DND-41 (cell line): ENCODE measurements at regions not wholly inside any gene's neighbourhood (a gene's known extent, or its start where the extent isn't known, plus 50 kb on each side); places are given as distances from the start of the nearest gene placed in this dataset.

Experiments used
- ATAC-seq: fragments of 200-7000 bp; cut with Tn5 transposase; 3 replicates; pipeline ENCODE4 v1.9.1; 2021; ENCODE audit warnings: low read depth; ENCODE audit not compliant: insufficient read depth
- DNase-seq: peaks from one replicate; pipeline ENCODE4 v3.0.0-alpha.2; 2020
- H2AFZ ChIP-seq: 2 replicates; pipeline ENCODE4 v1.6.0; 2012; ENCODE audit warnings: low read depth, low read length
- H3K27ac ChIP-seq: 2 replicates; pipeline ENCODE4 v1.5.1; 2012; ENCODE audit warnings: low read length, inconsistent platforms
- H3K27me3 ChIP-seq: fragments of 200-600 bp; sonication (generic); 2 replicates; pipeline ENCODE4 v1.6.0; 2012; ENCODE audit warnings: low read length, mild to moderate bottlenecking, inconsistent platforms; ENCODE audit not compliant: insufficient read depth, poor library complexity
- H3K36me3 ChIP-seq: 2 replicates; pipeline ENCODE4 v1.5.1; 2012; ENCODE audit warnings: low read length, inconsistent platforms; ENCODE audit not compliant: insufficient read depth
- H3K4me1 ChIP-seq: 2 replicates; pipeline ENCODE4 v1.5.1; 2012; ENCODE audit warnings: mild to moderate bottlenecking, low read length; ENCODE audit not compliant: insufficient read depth
- H3K4me2 ChIP-seq: 2 replicates; pipeline ENCODE4 v1.6.0; 2012; ENCODE audit warnings: mild to moderate bottlenecking, moderate library complexity, low read length, inconsistent platforms; ENCODE audit not compliant: insufficient read depth
- H3K4me3 ChIP-seq, 2 experiments: fragments of 200-600 bp in 1 of 2; shearing (Covaris generic) in 1 of 2; 2 replicates each; pipeline ENCODE4 v1.5.1; 2012 to 2016; ENCODE audit warnings: inconsistent platforms in 2 of 2, low read length in 2 of 2, mild to moderate bottlenecking in 2 of 2, low read depth in 1 of 2, moderate library complexity in 1 of 2
- H3K79me2 ChIP-seq: 2 replicates; pipeline ENCODE4 v1.6.0; 2012; ENCODE audit warnings: low read length, inconsistent platforms; ENCODE audit not compliant: insufficient read depth
- H3K9ac ChIP-seq: 2 replicates; pipeline ENCODE4 v1.6.0; 2012; ENCODE audit warnings: low read depth, mild to moderate bottlenecking, inconsistent platforms, low read length, moderate library complexity
- H3K9me3 ChIP-seq: 2 replicates; pipeline ENCODE4 v1.5.1; 2012; ENCODE audit warnings: low read length, moderate library complexity, mild to moderate bottlenecking, inconsistent platforms; ENCODE audit not compliant: insufficient read depth, severe bottlenecking
- H4K20me1 ChIP-seq: 2 replicates; pipeline ENCODE4 v1.6.0; 2012; ENCODE audit warnings: low read length; ENCODE audit not compliant: insufficient read depth
- CTCF ChIP-seq: IDR thresholded peaks from 2 replicates; pipeline ENCODE4 v1.5.1; 2012; ENCODE audit warnings: borderline replicate concordance, low read length, moderate library complexity, mild to moderate bottlenecking; ENCODE audit not compliant: poor library complexity, severe bottlenecking; ENCODE audit errors: extremely low read depth
- EZH2 ChIP-seq: IDR thresholded peaks from 3 replicates; pipeline ENCODE4 v1.6.1; 2012; ENCODE audit warnings: borderline replicate concordance, low read depth, mild to moderate bottlenecking, moderate library complexity, low read length, inconsistent platforms; ENCODE audit not compliant: severe bottlenecking

DNA sequence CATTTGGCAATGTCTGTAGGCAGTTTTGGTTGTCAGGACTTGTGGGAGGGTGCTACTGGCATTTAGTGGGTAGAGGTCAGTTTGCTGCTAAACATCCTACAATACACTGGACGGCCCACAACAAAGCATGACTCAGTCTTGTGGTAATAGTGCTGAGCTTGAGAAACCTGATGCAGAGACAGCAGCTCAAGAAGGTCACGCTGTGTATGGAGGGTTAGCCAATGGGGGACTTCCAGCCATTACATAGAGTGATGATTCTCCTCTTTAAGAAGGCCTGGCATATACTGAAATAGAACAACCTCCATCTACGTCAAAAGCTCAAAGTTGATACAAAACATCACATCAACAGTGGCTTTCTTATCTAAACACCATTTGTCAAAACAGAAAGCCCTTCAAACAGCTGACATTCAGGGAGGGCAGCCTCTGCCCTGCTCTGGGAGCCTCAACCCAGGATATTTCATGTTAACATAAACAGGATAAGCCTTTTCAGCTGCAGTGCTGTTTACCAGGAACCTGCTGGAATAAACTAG lies 143.0 kb downstream of the GPBP1 start:
- Histone ChIP-seq H4K20me1 (no peaks in the 10 kb centered on the region), H3K4me1 (peaks cover 3% of the 10 kb centered on the region; the same call in 1 of the 2 replicates), H3K4me2 (no peak overlapping the region), H3K4me3 (no peak overlapping the region), H3K9ac (no peak overlapping the region), H3K79me2 (no peaks in the 10 kb centered on the region), H3K27ac (no peak overlapping the region), H2AFZ (no peak overlapping the region), H3K27me3 (no peaks in the 10 kb centered on the region), H3K36me3 (no peaks in the 10 kb centered on the region), H3K9me3 (no peaks in the 10 kb centered on the region)
- ATAC-seq (no peak), DNase-seq (no peak)
- TF ChIP-seq EZH2 (no peak), CTCF (no peak)

DNA sequence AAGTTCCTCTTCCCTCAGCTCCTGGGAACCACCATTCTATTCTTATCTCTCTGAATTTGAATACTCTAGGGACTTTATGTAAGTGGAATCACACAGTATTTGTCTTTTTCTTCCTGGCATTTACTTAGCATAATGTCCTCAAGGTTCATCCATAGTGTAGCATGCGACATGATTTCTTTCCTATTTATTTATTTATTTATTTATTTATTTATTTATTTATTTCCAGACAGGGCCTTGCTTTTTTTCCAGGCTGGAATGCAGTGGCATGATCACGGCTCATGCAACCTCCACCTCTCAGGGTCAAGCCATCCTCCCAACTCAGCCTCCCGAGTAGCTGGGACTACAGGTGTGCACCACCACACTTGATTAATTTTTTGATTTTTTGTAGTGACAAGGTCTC lies 142.1 kb downstream of the GPBP1 start:
- TF ChIP-seq EZH2 (no peak), CTCF (no peak)
- H3K4me1 ChIP-seq, result peaks cover 3% of the 10 kb centered on the region; the same call in 1 of the 2 replicates
- no peak overlapping the region for H2AFZ ChIP-seq
- H3K4me3 ChIP-seq, result no peak overlapping the region
- no peaks in the 10 kb centered on the region for H3K27me3 ChIP-seq
- ATAC-seq (no peak), DNase-seq (no peak)
- no peaks in the 10 kb centered on the region for H4K20me1 ChIP-seq
- H3K79me2 ChIP-seq, result no peaks in the 10 kb centered on the region
- H3K9ac ChIP-seq, result no peak overlapping the region
- no peak overlapping the region for H3K4me2 ChIP-seq
- H3K9me3 ChIP-seq, result no peaks in the 10 kb centered on the region
- no peaks in the 10 kb centered on the region for H3K36me3 ChIP-seq
- H3K27ac ChIP-seq, result no peak overlapping the region
